GM21619 (cell line): ENCODE measurements at regions not wholly inside any gene's neighbourhood (a gene's known extent, or its start where the extent isn't known, plus 50 kb on each side); places are given as distances from the start of the nearest gene placed in this dataset.
"Not testable (repeated sequence)": the region's sequence is repeated elsewhere in the genome, so short reads cannot be mapped to it uniquely, and the experiment has no call there.

Source experiments
- ATAC-seq: cut with Tn5 transposase; IDR thresholded peaks from one replicate; pipeline ENCODE4 v1.9.1; 2021; ENCODE audit not compliant: unreplicated experiment

DNA sequence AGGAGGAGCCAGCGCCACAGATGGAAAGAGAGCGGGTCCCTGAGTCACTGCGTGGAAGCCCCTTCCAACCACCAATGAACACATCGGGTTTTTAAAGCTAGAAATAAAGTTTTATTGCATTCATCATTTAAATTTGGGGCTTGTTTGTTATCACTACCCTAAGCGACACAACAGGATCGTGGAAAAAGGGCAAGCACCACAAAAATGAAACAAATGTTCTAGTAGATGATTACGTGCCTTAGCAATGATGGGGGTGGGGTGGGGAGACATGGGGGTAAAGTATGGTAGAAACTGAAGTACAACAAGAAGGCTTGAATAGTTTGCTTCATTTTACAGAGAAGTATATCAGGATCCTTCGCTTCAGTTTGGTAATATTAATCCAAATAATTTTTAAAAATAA lies 221.6 kb upstream of the ATP10A start:
- no peak for ATAC-seq

DNA sequence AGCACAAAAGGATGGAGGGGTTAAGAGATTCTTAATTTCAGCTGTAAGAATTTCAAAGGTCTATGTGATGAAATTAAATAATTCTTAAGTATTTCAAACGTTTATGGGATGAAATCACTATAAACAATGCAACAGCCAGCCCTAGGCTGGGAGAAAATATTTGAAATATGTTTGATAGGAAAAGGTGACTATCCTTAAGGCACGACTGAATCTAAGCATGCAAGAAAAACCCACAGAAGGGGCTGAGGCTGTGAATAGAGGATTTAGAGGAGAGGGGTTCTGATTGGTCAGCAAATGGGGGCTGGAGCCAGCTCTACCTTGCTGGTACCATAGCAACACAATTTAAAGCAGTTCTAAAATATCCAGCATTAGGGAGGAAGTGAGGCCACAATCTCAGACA lies 220.8 kb upstream of the ATP10A start:
- no peak for ATAC-seq

DNA sequence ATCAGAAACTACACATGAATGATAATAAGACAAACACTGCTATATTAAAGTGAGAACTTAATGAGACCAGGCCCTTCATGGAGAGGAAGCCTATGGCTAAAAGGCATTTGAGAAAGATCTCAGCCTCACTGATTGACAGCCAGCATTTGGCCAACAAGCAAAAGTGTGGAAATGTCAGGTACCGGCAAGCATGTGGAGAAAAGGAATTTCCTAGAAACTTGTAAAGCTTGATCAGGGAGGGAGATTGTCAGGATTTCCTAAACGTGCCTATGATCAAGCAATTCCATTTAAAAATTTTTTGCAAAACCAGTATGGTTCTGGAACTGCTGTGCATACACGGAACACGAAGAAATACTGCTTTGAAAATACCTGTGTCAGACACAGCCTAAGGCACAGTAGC lies 220.3 kb upstream of the ATP10A start:
- ATAC-seq = no peak

DNA sequence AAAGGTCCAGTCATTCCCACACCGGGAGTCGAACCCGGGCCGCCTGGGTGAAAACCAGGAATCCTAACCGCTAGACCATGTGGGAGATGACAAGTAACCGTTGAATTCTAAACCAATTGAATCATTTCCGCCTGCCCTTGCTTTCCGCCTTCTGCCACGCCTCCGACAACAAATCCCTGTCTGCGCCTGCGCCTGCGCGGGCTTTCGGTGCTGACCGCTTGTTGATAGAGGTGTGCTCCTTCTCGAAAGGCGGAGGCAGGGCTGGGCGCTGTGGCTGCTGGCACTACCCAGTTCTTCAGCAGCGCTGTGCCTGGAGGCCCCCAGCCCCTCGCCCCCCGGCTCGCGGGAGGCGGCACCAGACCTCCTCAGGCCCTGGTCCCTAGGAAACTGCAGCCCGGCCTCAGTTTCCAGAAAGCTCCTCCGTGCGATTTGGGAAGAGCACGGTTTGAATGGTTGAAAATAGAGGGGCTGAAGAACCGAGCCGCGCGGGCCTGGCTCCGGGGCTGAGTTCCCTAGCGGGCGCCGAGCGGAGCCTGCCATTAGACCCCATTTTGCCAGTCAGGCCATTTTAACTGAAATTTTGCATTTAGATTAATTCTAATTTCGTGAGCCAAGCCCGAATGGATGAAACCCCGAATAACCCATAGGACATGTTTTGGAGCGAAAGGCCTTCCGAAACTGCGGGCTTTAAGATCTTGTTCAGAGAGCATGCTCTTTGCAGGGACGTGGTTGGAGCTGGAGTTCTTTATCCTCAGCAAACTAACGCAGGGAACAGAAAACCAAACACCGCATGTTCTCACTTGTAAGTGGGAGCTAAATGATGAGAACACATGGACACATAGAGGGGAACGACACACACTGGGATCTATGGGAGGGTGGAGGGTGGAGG lies 219.3 kb upstream of the ATP10A start:
- peak; percentile 96 for ATAC-seq

DNA sequence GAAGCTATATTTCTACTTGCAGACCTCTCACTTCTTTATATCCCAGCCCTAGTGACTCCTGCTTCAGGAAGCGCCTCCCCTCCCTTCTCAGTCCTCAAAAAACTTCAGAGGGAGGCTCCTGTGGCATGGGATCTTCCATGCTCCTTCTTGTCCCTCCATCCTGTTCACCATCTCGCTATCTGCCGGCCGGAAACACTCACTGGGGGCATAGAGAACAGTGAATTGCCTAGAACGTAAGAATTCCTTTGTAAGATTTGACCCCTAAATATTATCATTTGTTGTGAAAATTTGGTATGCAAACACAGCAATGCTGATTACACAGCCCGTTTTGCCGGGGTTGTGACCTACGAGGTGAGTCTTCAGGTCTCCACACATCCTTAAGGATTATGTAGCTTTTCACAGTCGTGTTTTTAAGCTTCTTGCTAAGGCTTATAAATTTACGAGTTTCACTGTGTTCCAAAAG lies 218.7 kb upstream of the ATP10A start:
- ATAC-seq = no peak

DNA sequence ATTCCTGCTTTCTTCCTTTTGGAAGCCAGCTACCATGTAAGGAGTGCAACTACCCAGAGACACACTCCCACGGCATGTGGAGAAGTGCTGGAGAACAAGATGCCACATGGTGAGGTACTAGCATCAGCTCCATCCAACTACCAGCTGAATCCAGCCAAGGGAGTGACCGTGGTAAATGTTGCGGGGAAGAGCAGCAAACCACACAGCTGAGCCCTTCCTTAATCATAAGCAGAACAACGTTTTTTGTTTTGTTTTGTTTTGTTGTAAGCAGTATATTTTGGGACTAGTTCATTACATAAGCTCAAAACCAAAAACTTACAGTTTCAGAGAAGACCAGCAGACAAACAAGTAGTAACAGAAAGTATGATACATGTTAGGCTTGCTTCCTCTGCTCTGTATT lies 212.6 kb upstream of the ATP10A start:
- no peak for ATAC-seq

DNA sequence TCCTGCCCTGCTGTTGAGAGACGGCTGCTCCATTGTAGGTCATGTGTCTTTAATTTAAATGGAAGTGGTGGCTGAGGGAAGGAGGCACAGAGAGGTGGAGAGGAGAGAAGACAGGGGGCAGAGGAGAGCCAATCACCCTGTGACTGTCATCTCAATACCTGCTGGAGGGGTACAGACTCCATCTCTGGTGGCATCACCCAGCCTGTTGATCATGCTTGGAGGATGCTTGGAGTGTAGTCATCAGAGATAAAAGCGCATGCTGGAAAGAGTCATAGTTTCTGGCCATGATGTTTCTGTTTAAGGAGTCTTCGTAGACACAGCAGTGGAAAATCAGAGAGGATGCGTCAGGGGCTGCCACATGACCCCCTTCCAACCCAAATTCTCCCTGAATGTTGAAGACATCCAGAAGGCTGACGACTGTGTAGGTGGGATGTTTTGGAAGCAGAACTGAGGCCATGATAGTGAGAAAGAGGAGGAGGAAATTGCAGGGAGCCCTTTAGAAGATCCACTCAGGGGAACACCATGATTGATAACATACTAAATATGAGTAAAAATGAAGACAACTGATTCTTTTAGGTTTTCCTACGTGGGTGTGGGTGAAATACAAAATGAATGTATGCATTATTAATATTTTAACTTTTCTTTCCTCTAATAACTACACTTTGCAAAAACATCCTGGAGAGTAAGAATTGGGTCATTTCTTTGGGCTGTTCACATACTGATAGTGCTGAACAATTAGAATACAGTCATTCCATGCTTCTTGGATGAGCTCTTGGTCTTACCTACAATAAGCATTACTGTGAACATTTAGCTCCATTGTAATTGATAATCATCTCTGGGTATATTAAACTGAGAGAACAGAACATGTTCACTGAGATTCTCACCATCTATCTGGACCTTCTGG lies 210.6 kb upstream of the ATP10A start:
- ATAC-seq = no peak

DNA sequence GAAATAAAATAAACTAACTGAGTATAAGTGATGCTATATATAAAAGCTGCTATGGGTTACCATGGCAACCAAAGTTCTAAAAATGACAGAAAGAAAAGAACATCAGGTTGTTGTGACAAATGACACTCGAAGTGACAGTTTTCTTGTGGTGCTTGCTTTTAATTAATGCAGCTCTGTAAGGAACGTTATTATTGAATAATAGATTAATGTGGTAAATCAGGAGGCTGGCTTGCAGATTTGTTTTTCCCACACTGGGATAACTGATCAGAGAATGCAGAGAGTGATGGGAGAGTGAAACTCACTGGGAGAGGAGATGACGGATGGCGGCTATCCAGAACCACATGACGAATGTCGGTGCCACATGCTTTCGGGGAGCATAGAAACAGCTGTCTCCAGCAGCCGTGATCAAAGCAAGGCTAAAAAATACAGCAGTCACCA lies 207.0 kb upstream of the ATP10A start:
- ATAC-seq = no peak

DNA sequence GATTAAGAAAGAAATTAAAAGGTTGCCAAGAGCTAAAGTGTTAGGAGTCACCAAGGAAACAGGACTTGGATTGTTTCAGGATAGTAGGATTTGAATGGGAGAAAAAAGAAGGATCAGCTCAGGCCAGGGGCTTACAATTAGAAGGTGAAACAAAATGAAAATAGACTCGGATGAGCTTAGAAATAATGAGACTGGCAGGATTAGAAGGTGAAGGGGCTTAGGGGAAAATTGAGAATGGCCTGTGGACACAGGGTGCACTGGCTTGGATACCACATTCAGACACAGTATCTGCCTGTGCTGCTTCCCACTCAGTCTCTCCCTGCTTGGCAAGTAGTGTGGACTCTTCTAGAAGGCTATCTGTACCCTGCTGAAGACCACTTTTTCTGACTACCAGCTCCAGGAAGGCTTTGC lies 206.1 kb upstream of the ATP10A start:
- no peak for ATAC-seq

DNA sequence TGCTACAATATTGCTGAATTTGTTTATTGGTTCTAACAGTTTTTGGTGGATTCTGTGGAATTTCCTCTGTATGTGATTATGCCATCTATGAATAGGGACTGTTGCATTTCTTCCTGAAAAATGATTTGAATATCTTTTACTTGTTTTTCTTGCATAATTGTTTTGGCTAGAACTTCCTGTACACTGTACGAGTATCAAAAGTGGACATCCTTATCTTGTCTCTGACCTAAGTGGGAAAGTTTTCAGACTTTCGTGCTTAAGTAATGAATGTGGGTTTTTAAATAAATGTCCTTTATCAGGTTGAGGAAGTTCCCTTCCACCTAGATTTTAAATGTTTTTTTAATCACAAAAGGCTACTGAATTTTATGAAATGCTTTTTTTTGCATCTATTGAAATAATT lies 203.8 kb upstream of the ATP10A start:
- ATAC-seq = no peak

DNA sequence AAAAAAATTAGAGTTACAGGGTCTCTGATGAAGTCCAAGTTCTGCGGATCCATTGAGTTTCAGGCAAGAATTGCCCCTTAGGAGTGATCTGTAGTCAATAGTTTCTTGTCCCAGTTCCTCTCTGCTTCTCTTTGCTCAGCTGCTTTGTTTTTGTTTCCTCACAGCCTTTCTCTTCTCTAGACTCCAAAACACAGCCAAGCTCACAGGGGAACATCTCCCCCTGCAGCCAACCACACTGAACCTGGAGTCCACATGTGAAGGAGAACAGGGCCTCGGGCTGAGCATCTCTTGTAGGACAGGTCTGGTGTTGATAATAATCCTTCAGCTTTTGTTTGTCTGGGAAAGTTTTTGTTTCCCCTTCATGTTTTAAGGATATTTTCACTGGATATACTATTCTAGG lies 202.6 kb upstream of the ATP10A start:
- no peak for ATAC-seq

DNA sequence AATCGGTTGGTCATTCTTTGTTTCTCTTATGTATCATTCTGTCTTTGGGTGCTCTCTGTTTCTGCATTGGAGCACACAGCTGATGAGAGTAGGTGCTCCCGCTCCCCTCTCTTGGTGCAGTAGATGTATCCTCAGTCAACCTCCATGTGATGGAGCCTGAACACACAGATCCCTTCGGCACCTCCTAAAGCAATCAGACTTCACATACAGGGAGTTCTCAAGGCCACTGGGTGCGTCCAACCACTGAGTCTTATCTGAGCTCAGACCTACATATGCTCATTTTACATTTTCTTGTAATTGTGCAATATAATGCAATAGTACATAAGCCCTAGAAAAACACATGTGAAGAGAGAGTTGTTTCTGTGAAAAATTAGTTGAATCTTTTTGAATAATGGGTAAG lies 198.1 kb upstream of the ATP10A start:
- no peak for ATAC-seq

DNA sequence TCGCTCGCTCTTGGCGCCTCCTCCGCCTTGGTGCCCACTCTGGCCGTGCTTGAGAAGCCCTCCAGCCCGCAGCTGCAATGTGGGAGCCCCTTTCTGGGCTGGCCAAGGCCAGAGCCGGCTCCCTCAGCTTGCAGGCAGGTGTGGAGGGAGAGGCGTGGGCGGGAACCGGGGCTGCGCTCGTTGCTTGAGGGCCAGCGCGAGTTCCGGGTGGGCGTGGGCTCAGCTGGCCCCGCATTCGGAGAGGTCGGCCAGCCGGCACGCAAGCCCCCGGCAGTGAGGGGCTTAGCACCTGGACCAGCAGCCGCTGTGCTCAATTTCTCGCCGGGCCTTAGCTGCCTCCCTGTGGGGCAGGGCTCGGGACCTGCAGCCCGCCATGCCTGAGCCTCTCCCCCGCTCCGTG lies 193.6 kb upstream of the ATP10A start:
- ATAC-seq = not testable (repeated sequence)

DNA sequence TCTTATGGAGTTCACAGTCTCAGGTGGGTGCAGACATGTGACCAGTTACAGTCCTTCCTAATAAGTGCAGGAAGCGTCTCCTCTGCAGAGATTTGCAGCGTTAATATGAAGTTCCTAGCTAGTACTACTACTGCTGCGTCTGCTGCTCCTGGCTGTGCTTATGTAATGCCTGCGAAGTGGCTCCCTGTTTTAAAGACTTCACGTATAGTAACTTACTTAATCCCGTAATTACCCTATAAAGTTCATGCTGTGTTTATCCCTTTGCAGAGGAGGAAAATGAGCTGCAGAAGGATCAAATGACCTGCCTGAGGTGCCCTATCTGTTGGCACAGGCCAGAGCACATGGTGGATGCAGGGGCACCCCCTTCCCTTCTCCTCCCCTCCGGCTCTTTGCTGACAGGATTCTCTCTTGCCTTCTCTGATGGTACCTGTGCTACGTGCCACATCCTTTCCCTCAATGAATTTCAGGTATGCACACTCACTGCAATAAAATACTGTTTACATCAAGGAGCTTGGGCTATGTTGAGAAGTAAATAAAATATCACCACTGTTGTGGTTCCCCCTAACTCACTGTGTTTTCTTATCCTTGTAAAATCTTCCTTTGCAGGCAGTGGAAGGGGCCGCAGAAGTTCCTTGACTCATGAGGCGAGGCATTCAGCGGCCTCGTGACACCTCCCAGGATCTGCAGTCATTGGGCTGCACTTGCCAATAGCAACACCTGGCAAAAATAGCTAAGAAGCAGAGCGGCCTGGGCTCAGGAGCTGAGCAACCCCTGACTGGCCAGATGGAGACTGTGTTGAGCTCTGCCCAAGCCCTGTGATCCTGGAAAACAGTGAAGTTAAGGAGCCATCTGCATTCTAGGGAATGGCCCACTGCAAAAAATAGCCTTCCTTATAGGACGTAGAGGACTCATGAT lies 188.9 kb upstream of the ATP10A start:
- ATAC-seq = no peak

DNA sequence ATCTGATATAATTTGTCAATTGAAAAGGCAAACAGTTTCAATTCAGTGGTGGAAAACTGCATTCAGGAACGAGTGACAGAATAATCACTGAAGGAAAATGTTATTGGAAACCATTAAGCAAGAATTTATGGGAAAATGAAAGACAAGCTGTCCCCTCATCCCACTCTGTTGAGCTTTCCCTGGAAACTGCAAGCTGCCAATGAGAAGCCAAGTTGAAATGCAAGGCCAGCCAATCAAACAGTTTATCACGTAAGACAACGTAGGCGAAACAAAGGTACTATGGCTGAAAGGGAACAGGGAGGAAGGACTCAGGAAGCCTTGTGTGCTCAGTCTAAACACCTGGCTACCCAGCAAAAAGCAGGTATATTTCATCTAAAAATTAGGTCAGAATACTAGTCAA lies 187.9 kb upstream of the ATP10A start:
- ATAC-seq = no peak

DNA sequence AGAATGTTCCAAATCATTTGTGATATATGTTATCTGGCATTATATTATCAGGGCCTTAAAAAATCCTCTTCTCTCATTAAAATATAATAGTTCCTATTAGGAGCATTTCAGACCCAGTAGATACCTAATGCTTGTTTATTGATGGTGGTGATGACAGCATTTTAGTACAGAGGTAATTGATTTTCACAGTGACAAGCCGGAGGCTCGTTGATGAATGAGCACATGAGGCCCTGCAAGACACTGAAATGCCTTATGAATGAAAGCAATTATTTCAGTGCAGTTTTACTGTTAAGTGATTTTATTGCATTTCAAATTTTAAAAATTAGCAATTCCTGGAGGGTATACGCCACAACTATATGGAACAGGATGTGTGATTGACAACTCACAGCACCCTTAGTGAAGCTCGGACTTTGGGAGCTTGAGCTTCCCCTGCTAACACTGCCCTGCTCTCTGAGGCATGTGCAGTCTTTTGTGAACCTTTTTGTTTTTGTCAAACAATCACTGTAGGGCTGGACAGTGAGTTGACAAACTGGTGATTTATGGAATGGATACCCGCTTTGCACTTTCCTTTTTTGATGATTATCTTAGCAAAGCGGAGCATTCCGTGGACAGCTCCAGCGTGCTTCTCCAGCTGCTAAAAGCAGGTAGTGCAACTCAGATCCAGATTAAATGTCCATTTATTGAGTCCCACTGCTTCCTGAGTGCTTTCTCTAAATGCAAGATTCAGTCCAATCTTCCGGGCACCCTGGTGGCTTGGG lies 187.0 kb upstream of the ATP10A start:
- ATAC-seq = no peak

DNA sequence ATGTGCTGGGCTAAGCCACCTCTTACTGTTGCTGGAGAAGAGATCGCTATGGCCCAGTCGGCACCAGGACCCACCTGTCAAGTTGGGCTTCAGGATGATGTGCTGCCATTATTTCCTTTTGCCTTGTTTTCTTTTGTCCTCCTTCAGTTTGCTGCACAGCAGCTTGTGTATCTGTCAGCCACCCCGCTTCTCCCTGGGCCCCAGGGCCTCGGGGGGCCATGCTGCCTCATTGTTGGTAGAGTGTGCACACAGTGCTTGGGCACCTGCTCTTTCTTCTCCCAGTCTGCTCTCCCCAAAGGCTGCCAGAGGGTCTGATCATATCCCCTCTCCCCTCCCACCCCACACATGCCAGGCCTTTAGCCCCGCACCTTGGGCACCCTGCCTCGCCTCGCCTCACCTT lies 185.5 kb upstream of the ATP10A start:
- ATAC-seq = no peak

DNA sequence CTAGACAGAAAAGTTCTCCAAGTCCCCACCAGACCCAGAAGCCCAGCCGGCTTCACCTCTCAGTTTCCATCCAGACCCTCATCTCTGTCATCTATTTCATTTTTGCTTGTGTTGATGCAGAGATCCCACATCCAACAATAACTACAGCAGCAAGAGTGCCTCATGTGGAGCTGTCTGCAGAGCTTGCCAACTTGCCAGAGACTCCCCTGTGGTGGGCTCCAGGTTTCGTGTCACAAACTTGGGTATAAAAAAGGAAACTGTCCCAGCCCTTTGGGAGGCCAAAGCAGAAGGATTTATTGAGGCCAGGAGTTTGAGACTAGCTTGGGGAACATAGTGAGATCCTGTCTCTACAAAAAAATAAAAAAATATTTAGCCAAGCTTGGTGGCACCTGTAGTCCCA lies 182.4 kb upstream of the ATP10A start:
- ATAC-seq = no peak

DNA sequence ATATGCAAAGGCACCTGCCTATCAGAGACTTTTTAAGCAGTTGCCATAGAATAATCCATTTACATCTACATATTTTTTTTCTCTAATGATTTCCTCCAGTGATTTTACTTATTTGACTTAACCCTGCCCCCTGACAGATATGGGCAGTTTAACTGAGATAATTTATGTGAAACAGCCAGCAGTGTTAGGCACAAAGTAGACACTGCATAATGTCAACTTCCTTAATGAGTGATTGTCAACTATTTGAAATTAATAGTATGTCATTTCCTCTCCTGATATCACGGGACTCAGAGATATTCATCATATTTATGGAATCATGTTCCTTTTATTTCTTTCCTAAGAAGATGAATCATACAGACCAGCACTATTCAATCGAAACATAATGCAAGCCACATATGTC lies 179.9 kb upstream of the ATP10A start:
- ATAC-seq = no peak

DNA sequence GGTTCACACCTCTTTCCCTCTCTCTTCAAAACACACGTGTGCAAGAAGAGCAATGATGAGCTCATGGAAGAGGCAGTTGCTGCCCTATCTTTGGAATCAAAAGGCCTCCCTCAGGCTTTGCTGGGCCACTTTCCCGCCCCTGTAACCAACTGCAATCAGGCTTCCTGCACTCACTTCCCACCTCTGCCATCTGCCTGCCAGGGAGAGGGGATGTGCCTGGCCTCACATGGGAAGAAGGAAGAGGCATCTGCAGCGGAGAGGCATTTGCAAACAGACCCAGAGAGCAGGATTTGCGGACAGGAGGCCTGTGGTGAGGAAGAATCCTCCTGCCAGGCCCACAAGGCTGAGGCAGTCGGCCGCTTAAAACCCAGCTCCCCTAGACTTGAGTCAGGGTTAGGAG lies 175.6 kb upstream of the ATP10A start:
- no peak for ATAC-seq
